Trophoblast cell (in vitro differentiated cells and primary cell): ENCODE measurements at regions not wholly inside any gene's neighbourhood (a gene's known extent, or its start where the extent isn't known, plus 50 kb on each side); places are given as distances from the start of the nearest gene placed in this dataset.
A peak's percentile ranks its signal among the peaks of the same experiment; 100 is the strongest.

Experiments
- DNase-seq, 2 donors: peaks; one replicate each; pipeline ENCODE4 v3.0.0-alpha.2; 2016
- H2AFZ ChIP-seq: 2 replicates; pipeline ENCODE4 v1.6.1; 2013; ENCODE audit warnings: low read length, moderate library complexity, mild to moderate bottlenecking; ENCODE audit not compliant: insufficient read depth, poor library complexity
- H2AK5ac ChIP-seq: 2 replicates; pipeline ENCODE4 v1.6.1; 2013; ENCODE audit warnings: mild to moderate bottlenecking, low read length
- H2BK120ac ChIP-seq: 2 replicates; pipeline ENCODE4 v1.6.1; 2013; ENCODE audit warnings: low read length, mild to moderate bottlenecking, moderate library complexity; ENCODE audit not compliant: insufficient read depth, poor library complexity
- H2BK12ac ChIP-seq: 2 replicates; pipeline ENCODE4 v1.6.1; 2013; ENCODE audit warnings: mild to moderate bottlenecking, low read length, moderate library complexity
- H2BK5ac ChIP-seq: 2 replicates; pipeline ENCODE4 v1.6.1; 2013; ENCODE audit warnings: low read length, low read depth, moderate library complexity, mild to moderate bottlenecking; ENCODE audit not compliant: poor library complexity
- H3K14ac ChIP-seq: 2 replicates; pipeline ENCODE4 v1.6.1; 2013; ENCODE audit warnings: mild to moderate bottlenecking, low read length
- H3K18ac ChIP-seq: 2 replicates; pipeline ENCODE4 v1.6.1; 2013; ENCODE audit warnings: mild to moderate bottlenecking, low read length
- H3K23ac ChIP-seq: 2 replicates; pipeline ENCODE4 v1.6.1; 2013; ENCODE audit warnings: low read length
- H3K27ac ChIP-seq: 2 replicates; pipeline ENCODE4 v1.5.1; 2013; ENCODE audit warnings: low read depth, mild to moderate bottlenecking, inconsistent platforms, low read length, moderate library complexity
- H3K27me3 ChIP-seq: 2 replicates; pipeline ENCODE4 v1.6.1; 2013; ENCODE audit warnings: inconsistent platforms, mild to moderate bottlenecking, low read length, moderate library complexity; ENCODE audit not compliant: insufficient read depth
- H3K36me3 ChIP-seq, 2 experiments: 1 replicate in 1 of 2; 2 replicates in 1 of 2; pipeline ENCODE4 v1.6.1; 2013; ENCODE audit warnings: low read length in 2 of 2, mild to moderate bottlenecking in 2 of 2, moderate library complexity in 1 of 2; ENCODE audit not compliant: insufficient read depth in 2 of 2, control insufficient read depth in 1 of 2
- H3K4ac ChIP-seq: 2 replicates; pipeline ENCODE4 v1.6.1; 2013; ENCODE audit warnings: low read depth, mild to moderate bottlenecking, low read length, moderate library complexity
- H3K4me1 ChIP-seq, 2 experiments: 1 replicate in 1 of 2; 2 replicates in 1 of 2; pipeline ENCODE4 v1.6.1; 2013; ENCODE audit warnings: low read length in 2 of 2, mild to moderate bottlenecking in 2 of 2, moderate library complexity in 1 of 2; ENCODE audit not compliant: insufficient read depth in 2 of 2, control insufficient read depth in 1 of 2
- H3K4me2 ChIP-seq: 2 replicates; pipeline ENCODE4 v1.6.1; 2013; ENCODE audit warnings: inconsistent platforms, mild to moderate bottlenecking, low read length, moderate library complexity
- H3K4me3 ChIP-seq: 2 replicates; pipeline ENCODE4 v1.5.1; 2013; ENCODE audit warnings: mild to moderate bottlenecking, low read depth, low read length, inconsistent platforms
- H3K79me1 ChIP-seq: one replicate; pipeline ENCODE4 v1.6.1; 2013; ENCODE audit warnings: low read length
- H3K79me2 ChIP-seq: 2 replicates; pipeline ENCODE4 v1.6.1; 2013; ENCODE audit warnings: low read length, mild to moderate bottlenecking; ENCODE audit not compliant: control insufficient read depth, insufficient read depth, poor library complexity
- H3K9ac ChIP-seq: 2 replicates; pipeline ENCODE4 v1.6.1; 2013; ENCODE audit warnings: mild to moderate bottlenecking, low read length
- H3K9me3 ChIP-seq: 2 replicates; pipeline ENCODE4 v1.6.1; 2013; ENCODE audit warnings: low read depth, mild to moderate bottlenecking, control low read depth, inconsistent platforms, low read length; ENCODE audit not compliant: insufficient read depth
- H4K12ac ChIP-seq: 2 replicates; pipeline ENCODE4 v1.6.1; 2013; ENCODE audit warnings: low read depth, mild to moderate bottlenecking, low read length, moderate library complexity
- H4K8ac ChIP-seq: 2 replicates; pipeline ENCODE4 v1.6.1; 2013; ENCODE audit warnings: low read depth, mild to moderate bottlenecking, low read length, moderate library complexity
- H4K91ac ChIP-seq: one replicate; pipeline ENCODE4 v1.6.1; 2013; ENCODE audit warnings: low read depth, mild to moderate bottlenecking, low read length, moderate library complexity
- WGBS: extraction: QIAGEN DNeasy Blood & Tissue Kit; methylation state at CpG from one replicate; pipeline ENCODE4 v1.1.7; 2013; ENCODE audit warnings: missing lambda C conversion rate; ENCODE audit not compliant: insufficient read length, insufficient coverage; ENCODE audit errors: extremely low coverage; 5-methylcytosine and 5-hydroxymethylcytosine counted together

DNA sequence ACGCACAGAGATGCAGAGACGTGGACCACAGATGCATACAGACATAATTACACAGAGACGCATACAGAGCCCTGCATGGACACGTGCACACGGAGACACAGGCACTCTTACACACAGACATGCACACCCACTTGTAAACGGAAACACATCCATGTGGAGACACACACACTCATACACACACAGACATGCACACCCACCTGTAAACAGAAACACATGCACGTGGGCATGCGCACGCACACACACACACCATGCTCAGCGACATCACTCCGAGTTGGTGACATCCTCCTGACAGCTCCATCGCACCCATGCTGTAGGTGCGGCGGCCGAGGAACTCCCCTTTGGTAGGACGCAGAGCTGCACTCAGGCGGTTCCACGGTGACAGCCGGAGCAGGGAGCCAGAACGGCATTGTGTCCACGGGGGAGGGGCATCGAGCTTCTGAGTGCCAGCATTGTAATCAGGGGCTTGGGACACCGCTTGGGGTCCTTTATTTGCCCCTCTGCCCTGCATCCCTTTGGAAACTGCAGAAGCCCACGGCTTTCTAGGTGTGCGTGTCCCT lies 233.5 kb downstream of the RBFOX3 start:
- Histone ChIP-seq H2AK5ac (no peak overlapping the region), H2BK12ac (no peak overlapping the region), H4K12ac (no peak overlapping the region), H3K14ac (no peak overlapping the region), H3K79me2 (no peaks in the 10 kb centered on the region), H3K23ac (no peak overlapping the region), H3K79me1 (no peaks in the 10 kb centered on the region), H3K4me2 (no peak overlapping the region), H3K4me1 (no peaks in the 10 kb centered on the region), H3K9me3 (peaks cover 2% of the 10 kb centered on the region), H4K8ac (no peak overlapping the region), H3K27me3 (no peaks in the 10 kb centered on the region), H4K91ac (no peak overlapping the region), H3K27ac (no peak overlapping the region), H3K4me3 (peak overlapping the region; percentile 32), H3K9ac (no peak overlapping the region), H2BK120ac (no peak overlapping the region), H2BK5ac (no peak overlapping the region), H3K36me3 (no peaks in the 10 kb centered on the region), H3K18ac (no peak overlapping the region), H2AFZ (no peak overlapping the region), H3K4ac (no peak overlapping the region)
- no CpG with 5 or more reads among the region's 25 CpGs for WGBS
- no peak for DNase-seq

DNA sequence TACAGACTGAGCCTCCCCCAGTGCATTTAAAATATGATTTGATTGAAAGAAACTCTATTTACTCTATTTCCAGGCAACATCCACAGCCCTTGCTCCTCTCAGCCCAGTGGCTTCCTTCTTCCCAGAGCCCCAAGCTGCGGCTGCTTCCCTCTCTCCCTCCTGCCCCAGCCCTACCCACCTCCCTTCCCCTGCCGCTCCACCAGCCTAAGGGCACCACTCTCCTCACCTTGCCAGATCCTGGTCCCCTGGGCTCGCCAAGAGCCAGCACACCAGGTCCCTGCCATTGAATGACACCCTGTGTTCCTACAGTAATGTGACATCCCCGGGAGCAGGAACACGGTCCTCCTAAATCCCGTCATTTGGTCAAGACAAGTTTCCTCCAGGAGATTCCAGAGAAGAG lies 236.0 kb downstream of the RBFOX3 start:
- H2BK12ac ChIP-seq: no peak overlapping the region
- H3K27me3 ChIP-seq: no peaks in the 10 kb centered on the region
- no peak overlapping the region for H3K4me2 ChIP-seq
- peaks cover 2% of the 10 kb centered on the region for H3K9me3 ChIP-seq
- no peak overlapping the region for H3K27ac ChIP-seq
- H3K9ac ChIP-seq: no peak overlapping the region
- no peaks in the 10 kb centered on the region for H3K4me1 ChIP-seq
- no peaks in the 10 kb centered on the region for H3K79me1 ChIP-seq
- DNase-seq: no peak
- no peak overlapping the region for H4K91ac ChIP-seq
- no peak overlapping the region for H3K4me3 ChIP-seq
- no peaks in the 10 kb centered on the region for H3K36me3 ChIP-seq
- no peak overlapping the region for H3K14ac ChIP-seq
- H3K18ac ChIP-seq: no peak overlapping the region
- no peak overlapping the region for H2BK5ac ChIP-seq
- no peak overlapping the region for H2AFZ ChIP-seq
- WGBS: no CpG with 5 or more reads among the region's 6 CpGs
- no peak overlapping the region for H4K8ac ChIP-seq
- no peak overlapping the region for H4K12ac ChIP-seq
- no peaks in the 10 kb centered on the region for H3K79me2 ChIP-seq
- no peak overlapping the region for H2BK120ac ChIP-seq
- no peak overlapping the region for H3K23ac ChIP-seq
- no peak overlapping the region for H2AK5ac ChIP-seq
- H3K4ac ChIP-seq: no peak overlapping the region

DNA sequence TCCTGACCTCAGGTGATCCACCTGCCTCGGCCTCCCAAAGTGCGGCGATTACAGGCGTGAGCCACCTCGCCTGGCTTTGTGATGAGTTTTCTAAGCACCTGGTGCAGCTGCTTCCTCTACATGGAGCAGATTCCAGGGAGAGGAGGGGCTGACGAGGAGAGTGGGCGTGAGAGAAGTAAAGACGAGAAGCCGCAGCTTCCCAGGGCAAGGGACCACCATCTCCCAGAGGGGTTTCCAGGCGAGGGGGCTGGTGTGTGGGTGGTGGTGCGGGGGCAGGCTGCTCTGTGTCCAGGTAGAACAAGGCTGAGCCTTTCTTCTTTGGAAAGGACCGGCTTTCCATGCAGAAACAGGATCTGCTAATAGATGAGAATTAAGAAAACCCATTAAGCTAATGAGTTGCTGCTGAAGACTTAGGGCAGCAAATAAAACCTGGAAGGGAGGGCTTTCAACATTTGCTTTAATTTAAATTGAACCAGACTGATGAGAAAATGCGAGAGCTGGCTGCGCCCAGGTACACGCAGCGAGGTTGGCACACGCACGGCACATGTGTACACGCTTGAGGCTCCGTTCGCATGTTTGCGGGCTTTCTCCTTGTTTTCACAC lies 236.7 kb downstream of the RBFOX3 start:
- WGBS: no CpG with 5 or more reads among the region's 22 CpGs
- H3K79me2 ChIP-seq: no peaks in the 10 kb centered on the region
- no peak overlapping the region for H3K14ac ChIP-seq
- H3K18ac ChIP-seq: no peak overlapping the region
- no peak overlapping the region for H3K4ac ChIP-seq
- no peak overlapping the region for H3K9ac ChIP-seq
- H4K12ac ChIP-seq: no peak overlapping the region
- H4K91ac ChIP-seq: no peak overlapping the region
- no peak overlapping the region for H2BK120ac ChIP-seq
- no peak overlapping the region for H4K8ac ChIP-seq
- H3K4me2 ChIP-seq: no peak overlapping the region
- H3K36me3 ChIP-seq: no peaks in the 10 kb centered on the region
- no peak overlapping the region for H3K23ac ChIP-seq
- H3K27ac ChIP-seq: no peak overlapping the region
- H3K4me1 ChIP-seq: no peaks in the 10 kb centered on the region
- H3K9me3 ChIP-seq: peaks cover 2% of the 10 kb centered on the region
- H3K4me3 ChIP-seq: peak overlapping the region; percentile 30
- no peaks in the 10 kb centered on the region for H3K27me3 ChIP-seq
- H2BK5ac ChIP-seq: no peak overlapping the region
- H3K79me1 ChIP-seq: no peaks in the 10 kb centered on the region
- no peak for DNase-seq
- no peak overlapping the region for H2AK5ac ChIP-seq
- no peak overlapping the region for H2AFZ ChIP-seq
- no peak overlapping the region for H2BK12ac ChIP-seq

DNA sequence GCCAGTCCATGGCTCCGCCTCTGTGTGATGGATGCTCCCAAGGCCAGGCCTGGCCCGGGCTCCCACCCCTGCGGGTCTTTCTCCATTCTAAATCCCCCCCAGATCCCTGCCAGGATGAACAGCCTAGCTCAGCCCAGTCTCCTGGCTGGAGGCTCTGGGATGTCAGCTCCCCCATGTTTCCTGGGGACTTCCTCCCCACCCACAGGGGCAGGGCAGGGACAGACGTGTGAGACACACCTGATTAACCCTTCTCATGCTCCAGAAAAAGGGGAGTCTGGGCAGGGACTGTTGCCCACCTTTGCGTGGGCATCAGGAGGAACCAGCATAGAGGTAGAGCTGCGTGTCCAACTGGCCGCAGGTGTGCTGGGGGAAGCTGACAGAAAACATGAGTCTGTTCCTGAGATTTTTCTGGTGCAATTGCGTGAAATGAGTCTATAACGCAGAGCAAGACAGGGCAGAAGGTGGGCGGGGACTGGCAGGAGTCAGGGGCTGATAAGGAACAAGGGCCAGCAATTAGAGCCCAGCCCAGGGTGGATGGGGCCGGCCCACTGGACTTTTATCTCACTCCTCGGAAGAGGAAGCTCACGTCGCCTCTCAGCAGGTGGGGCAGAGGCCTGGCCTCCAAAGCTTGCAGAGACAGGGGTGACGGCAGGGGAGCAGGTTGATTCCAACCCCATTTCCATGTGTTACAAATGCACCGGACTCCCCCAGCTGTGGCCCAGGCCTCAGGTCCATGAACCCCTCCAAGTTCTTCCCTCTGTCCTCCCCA lies 238.2 kb downstream of the RBFOX3 start:
- Histone ChIP-seq H3K79me2 (no peaks in the 10 kb centered on the region), H3K23ac (no peak overlapping the region), H3K4me2 (no peak overlapping the region), H3K18ac (no peak overlapping the region), H3K4ac (no peak overlapping the region), H3K4me3 (no peak overlapping the region), H3K79me1 (no peaks in the 10 kb centered on the region), H3K4me1 (no peaks in the 10 kb centered on the region), H2BK5ac (no peak overlapping the region), H3K9ac (no peak overlapping the region), H3K27ac (no peak overlapping the region), H3K14ac (no peak overlapping the region), H4K91ac (no peak overlapping the region), H3K9me3 (peaks cover 2% of the 10 kb centered on the region), H4K12ac (no peak overlapping the region), H2AK5ac (no peak overlapping the region), H2BK12ac (no peak overlapping the region), H2AFZ (no peak overlapping the region), H3K27me3 (no peaks in the 10 kb centered on the region), H3K36me3 (no peaks in the 10 kb centered on the region), H2BK120ac (no peak overlapping the region), H4K8ac (no peak overlapping the region)
- no CpG with 5 or more reads among the region's 16 CpGs for WGBS
- no peak for DNase-seq
